ENCODE measurements at regions not wholly inside any gene's neighbourhood (a gene's known extent, or its start where the extent isn't known, plus 50 kb on each side); places are given as distances from the start of the nearest gene placed in this dataset.

DNA sequence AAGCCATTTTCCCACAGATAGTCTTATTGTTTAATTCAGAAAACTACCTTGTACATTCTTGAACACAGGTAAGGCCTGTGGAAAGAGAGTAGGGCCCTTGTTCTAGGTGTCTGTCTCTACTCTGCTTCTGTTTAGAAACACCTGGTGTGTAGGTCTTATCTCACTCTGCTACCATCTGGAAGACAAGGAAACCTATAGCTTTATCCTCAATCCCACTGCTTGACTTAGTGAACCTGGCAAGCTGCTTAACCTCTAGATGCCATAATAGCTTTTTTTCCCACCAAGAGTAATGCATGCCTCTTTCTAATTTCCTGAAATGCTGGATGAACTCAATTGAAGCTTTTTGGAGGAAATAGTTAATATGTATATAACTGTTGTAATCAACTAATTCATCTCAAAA, 82.6 kb upstream of the RAP2B start:
- ATAC-seq = no peak
- no peaks in the 10 kb centered on the region for H3K9me3 Mint-ChIP-seq
- peaks cover 14% of the 10 kb centered on the region for H3K4me1 Mint-ChIP-seq
- H3K4me3 Mint-ChIP-seq = no peak overlapping the region
- H3K27ac Mint-ChIP-seq = no peak overlapping the region
- ChIA-PET CTCF (no interaction called here), POLR2A (no interaction called here)
- DNase-seq (ENCODE audit: low spot score) = no peak
- no peaks in the 10 kb centered on the region for H3K27me3 Mint-ChIP-seq (ENCODE audit: low read depth)
- no peaks in the 10 kb centered on the region for H3K36me3 Mint-ChIP-seq
- TF ChIP-seq RORB (CRISPR knock-in tag; IDR thresholded peaks at IDR 0.05) (no peak), TCF7 (CRISPR knock-in tag; IDR thresholded peaks at IDR 0.05; ENCODE audit: low read depth) (no peak), SMAD4 (CRISPR knock-in tag; IDR thresholded peaks at IDR 0.05) (no peak), GABPB1 (CRISPR knock-in tag; IDR thresholded peaks at IDR 0.05) (no peak), ZNF121 (CRISPR knock-in tag; IDR thresholded peaks at IDR 0.05) (no peak), SOX15 (CRISPR knock-in tag; IDR thresholded peaks at IDR 0.05) (no peak)
- TF ChIP-seq, protein P1, sequence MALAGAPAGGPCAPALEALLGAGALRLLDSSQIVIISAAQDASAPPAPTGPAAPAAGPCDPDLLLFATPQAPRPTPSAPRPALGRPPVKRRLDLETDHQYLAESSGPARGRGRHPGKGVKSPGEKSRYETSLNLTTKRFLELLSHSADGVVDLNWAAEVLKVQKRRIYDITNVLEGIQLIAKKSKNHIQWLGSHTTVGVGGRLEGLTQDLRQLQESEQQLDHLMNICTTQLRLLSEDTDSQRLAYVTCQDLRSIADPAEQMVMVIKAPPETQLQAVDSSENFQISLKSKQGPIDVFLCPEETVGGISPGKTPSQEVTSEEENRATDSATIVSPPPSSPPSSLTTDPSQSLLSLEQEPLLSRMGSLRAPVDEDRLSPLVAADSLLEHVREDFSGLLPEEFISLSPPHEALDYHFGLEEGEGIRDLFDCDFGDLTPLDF (CRISPR knock-in tag; IDR thresholded peaks at IDR 0.05) = no peak
- TF ChIP-seq, protein P2, sequence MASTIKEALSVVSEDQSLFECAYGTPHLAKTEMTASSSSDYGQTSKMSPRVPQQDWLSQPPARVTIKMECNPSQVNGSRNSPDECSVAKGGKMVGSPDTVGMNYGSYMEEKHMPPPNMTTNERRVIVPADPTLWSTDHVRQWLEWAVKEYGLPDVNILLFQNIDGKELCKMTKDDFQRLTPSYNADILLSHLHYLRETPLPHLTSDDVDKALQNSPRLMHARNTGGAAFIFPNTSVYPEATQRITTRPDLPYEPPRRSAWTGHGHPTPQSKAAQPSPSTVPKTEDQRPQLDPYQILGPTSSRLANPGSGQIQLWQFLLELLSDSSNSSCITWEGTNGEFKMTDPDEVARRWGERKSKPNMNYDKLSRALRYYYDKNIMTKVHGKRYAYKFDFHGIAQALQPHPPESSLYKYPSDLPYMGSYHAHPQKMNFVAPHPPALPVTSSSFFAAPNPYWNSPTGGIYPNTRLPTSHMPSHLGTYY (CRISPR knock-in tag; IDR thresholded peaks at IDR 0.05) = no peak
- TF ChIP-seq, protein P3, sequence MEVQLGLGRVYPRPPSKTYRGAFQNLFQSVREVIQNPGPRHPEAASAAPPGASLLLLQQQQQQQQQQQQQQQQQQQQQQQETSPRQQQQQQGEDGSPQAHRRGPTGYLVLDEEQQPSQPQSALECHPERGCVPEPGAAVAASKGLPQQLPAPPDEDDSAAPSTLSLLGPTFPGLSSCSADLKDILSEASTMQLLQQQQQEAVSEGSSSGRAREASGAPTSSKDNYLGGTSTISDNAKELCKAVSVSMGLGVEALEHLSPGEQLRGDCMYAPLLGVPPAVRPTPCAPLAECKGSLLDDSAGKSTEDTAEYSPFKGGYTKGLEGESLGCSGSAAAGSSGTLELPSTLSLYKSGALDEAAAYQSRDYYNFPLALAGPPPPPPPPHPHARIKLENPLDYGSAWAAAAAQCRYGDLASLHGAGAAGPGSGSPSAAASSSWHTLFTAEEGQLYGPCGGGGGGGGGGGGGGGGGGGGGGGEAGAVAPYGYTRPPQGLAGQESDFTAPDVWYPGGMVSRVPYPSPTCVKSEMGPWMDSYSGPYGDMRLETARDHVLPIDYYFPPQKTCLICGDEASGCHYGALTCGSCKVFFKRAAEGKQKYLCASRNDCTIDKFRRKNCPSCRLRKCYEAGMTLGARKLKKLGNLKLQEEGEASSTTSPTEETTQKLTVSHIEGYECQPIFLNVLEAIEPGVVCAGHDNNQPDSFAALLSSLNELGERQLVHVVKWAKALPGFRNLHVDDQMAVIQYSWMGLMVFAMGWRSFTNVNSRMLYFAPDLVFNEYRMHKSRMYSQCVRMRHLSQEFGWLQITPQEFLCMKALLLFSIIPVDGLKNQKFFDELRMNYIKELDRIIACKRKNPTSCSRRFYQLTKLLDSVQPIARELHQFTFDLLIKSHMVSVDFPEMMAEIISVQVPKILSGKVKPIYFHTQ (CRISPR knock-in tag; IDR thresholded peaks at IDR 0.05) = no peak
- TF ChIP-seq, protein P4, sequence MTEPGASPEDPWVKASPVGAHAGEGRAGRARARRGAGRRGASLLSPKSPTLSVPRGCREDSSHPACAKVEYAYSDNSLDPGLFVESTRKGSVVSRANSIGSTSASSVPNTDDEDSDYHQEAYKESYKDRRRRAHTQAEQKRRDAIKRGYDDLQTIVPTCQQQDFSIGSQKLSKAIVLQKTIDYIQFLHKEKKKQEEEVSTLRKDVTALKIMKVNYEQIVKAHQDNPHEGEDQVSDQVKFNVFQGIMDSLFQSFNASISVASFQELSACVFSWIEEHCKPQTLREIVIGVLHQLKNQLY (CRISPR knock-in tag; IDR thresholded peaks at IDR 0.05) = no peak

DNA sequence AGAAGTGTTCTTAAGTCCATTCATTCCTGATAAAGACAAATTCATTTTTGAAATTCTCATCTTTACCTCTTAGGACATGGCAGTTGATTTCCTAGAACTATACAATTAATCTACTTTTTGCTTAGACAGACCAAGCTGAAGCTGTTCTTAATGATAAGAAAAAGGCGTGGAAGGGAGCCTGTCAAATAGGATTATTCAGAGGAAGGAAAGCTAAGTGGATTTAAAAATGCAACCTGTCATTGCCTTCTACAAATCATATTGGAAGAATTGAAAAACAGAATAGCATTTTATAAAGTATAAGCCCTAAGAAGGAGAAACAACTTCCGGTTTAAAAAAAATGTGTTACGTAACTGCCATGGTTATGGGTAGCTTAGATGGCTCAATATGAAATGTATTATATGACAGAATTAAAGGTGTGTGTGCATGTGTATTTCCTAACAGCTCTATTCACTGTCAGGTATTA, 81.2 kb upstream of the RAP2B start:
- Mint-ChIP-seq H3K4me3 (no peak overlapping the region), H3K27ac (no peak overlapping the region), H3K4me1 (peaks cover 17% of the 10 kb centered on the region), H3K27me3 (ENCODE audit: low read depth) (no peaks in the 10 kb centered on the region), H3K36me3 (no peaks in the 10 kb centered on the region), H3K9me3 (no peaks in the 10 kb centered on the region)
- ChIA-PET CTCF (no interaction called here), POLR2A (no interaction called here)
- ATAC-seq = no peak
- no peak for DNase-seq (ENCODE audit: low spot score)
- TF ChIP-seq ZNF317 (CRISPR knock-in tag; IDR thresholded peaks at IDR 0.05; ENCODE audit: borderline replicate concordance, low read depth) (no peak), ZNF396 (CRISPR knock-in tag; IDR thresholded peaks at IDR 0.05; ENCODE audit: borderline replicate concordance) (no peak)

DNA sequence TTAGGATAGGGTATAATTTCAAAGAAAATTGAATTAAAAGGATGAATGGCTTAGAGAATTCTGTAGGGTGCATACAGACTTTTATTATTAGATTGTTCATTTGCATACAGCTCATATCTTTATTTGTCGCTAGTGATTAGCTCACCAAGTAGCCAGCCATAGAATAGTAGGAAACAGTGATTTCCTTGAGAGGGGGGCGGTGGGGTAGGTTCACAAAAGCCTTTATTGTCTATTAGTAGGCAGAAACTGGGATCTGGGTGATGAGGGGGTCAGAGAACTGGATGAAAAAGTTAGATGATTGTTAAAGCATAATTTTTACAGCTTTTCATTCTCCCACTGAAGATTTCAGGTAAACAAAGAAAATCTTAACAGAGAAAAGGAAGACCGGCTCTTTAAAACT, 77.6 kb upstream of the RAP2B start:
- no peak overlapping the region for H3K4me3 Mint-ChIP-seq
- ATAC-seq (no peak), DNase-seq (ENCODE audit: low spot score) (no peak)
- CTCF ChIA-PET = interaction anchor here (0.6 kb wide), 1 partner anchor 19 kb away, joined by 3 read pairs; no protein-coding TSS in a partner anchor
- H3K27me3 Mint-ChIP-seq (ENCODE audit: low read depth) = no peaks in the 10 kb centered on the region
- H3K36me3 Mint-ChIP-seq = no peaks in the 10 kb centered on the region
- no peak overlapping the region for H3K27ac Mint-ChIP-seq
- POLR2A ChIA-PET = no interaction called here
- peaks cover 42% of the 10 kb centered on the region for H3K4me1 Mint-ChIP-seq
- H3K9me3 Mint-ChIP-seq = no peaks in the 10 kb centered on the region
- TF ChIP-seq SMAD3 (CRISPR knock-in tag; IDR thresholded peaks at IDR 0.05; ENCODE audit: borderline replicate concordance) = no peak
- TF ChIP-seq, protein P5, sequence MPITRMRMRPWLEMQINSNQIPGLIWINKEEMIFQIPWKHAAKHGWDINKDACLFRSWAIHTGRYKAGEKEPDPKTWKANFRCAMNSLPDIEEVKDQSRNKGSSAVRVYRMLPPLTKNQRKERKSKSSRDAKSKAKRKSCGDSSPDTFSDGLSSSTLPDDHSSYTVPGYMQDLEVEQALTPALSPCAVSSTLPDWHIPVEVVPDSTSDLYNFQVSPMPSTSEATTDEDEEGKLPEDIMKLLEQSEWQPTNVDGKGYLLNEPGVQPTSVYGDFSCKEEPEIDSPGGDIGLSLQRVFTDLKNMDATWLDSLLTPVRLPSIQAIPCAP (CRISPR knock-in tag; IDR thresholded peaks at IDR 0.05) = no peak
- TF ChIP-seq, protein P6, sequence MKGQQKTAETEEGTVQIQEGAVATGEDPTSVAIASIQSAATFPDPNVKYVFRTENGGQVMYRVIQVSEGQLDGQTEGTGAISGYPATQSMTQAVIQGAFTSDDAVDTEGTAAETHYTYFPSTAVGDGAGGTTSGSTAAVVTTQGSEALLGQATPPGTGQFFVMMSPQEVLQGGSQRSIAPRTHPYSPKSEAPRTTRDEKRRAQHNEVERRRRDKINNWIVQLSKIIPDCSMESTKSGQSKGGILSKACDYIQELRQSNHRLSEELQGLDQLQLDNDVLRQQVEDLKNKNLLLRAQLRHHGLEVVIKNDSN (CRISPR knock-in tag; IDR thresholded peaks at IDR 0.05) = no peak
- TF ChIP-seq, protein P7, sequence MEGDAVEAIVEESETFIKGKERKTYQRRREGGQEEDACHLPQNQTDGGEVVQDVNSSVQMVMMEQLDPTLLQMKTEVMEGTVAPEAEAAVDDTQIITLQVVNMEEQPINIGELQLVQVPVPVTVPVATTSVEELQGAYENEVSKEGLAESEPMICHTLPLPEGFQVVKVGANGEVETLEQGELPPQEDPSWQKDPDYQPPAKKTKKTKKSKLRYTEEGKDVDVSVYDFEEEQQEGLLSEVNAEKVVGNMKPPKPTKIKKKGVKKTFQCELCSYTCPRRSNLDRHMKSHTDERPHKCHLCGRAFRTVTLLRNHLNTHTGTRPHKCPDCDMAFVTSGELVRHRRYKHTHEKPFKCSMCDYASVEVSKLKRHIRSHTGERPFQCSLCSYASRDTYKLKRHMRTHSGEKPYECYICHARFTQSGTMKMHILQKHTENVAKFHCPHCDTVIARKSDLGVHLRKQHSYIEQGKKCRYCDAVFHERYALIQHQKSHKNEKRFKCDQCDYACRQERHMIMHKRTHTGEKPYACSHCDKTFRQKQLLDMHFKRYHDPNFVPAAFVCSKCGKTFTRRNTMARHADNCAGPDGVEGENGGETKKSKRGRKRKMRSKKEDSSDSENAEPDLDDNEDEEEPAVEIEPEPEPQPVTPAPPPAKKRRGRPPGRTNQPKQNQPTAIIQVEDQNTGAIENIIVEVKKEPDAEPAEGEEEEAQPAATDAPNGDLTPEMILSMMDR (IDR thresholded peaks at IDR 0.05) = no peak
- TF ChIP-seq, protein P1 (CRISPR knock-in tag; IDR thresholded peaks at IDR 0.05) = no peak
- TF ChIP-seq, protein P8, sequence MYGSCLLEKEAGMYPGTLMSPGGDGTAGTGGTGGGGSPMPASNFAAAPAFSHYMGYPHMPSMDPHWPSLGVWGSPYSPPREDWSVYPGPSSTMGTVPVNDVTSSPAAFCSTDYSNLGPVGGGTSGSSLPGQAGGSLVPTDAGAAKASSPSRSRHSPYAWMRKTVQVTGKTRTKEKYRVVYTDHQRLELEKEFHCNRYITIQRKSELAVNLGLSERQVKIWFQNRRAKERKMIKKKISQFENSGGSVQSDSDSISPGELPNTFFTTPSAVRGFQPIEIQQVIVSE (CRISPR knock-in tag; IDR thresholded peaks at IDR 0.05; ENCODE audit: borderline replicate concordance) = no peak
- no peak for TF ChIP-seq TEAD4 (CRISPR knock-in tag; IDR thresholded peaks at IDR 0.05)
- TF ChIP-seq, protein P9, sequence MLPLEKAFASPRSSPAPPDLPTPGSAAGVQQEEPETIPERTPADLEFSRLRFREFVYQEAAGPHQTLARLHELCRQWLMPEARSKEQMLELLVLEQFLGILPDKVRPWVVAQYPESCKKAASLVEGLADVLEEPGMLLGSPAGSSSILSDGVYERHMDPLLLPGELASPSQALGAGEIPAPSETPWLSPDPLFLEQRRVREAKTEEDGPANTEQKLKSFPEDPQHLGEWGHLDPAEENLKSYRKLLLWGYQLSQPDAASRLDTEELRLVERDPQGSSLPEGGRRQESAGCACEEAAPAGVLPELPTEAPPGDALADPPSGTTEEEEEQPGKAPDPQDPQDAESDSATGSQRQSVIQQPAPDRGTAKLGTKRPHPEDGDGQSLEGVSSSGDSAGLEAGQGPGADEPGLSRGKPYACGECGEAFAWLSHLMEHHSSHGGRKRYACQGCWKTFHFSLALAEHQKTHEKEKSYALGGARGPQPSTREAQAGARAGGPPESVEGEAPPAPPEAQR (CRISPR knock-in tag; IDR thresholded peaks at IDR 0.05) = no peak
- no peak for TF ChIP-seq NFYB (CRISPR knock-in tag; conservative IDR thresholded peaks at IDR 0.05; ENCODE audit: low read depth)

Measured in WTC11 (cell line).